H1 (cell line): ENCODE measurements at regions not wholly inside any gene's neighbourhood (a gene's known extent, or its start where the extent isn't known, plus 50 kb on each side); places are given as distances from the start of the nearest gene placed in this dataset.

ENCODE experiments used
- CTCF ChIA-PET: fragments of 300-600 bp; sonication (Branson Sonifier 250); formaldehyde crosslinking; loops from one replicate; lab custom pipeline; 2021; ENCODE audit not compliant: partially characterized antibody; lab: Charles Lee
- POLR2A ChIA-PET: fragments of 300-600 bp; sonication (Branson Sonifier 250); formaldehyde crosslinking; loops from one replicate; lab custom pipeline; 2021; ENCODE audit warnings: inconsistent platforms; ENCODE audit not compliant: partially characterized antibody; lab: Charles Lee
- DNase-seq, 2 experiments: peaks; one replicate each; pipeline versions ENCODE4 v3.0.0 to v3.0.0-alpha.2; 2010 to 2022; ENCODE audit warnings: low spot score in 2 of 2, low read depth in 1 of 2, mixed read lengths in 1 of 2
- FAIRE-seq: peaks from 2 replicates; lab custom pipeline; 2011; peaks lifted over from hg19 to GRCh38; lab: Jason Lieb, UNC
- H2AFZ ChIP-seq: 2 replicates; pipeline ENCODE4 v1.8.1; 2012; ENCODE audit warnings: low read length, inconsistent platforms
- H2AK5ac ChIP-seq: 2 replicates; pipeline ENCODE4 v1.6.1; 2013; ENCODE audit warnings: low read depth, low read length
- H2BK120ac ChIP-seq: replicated peaks from 2 replicates; pipeline ENCODE3; 2013; ENCODE audit warnings: low read depth, low read length, inconsistent platforms
- H2BK12ac ChIP-seq: 2 replicates; pipeline ENCODE4 v1.6.1; 2013; ENCODE audit warnings: low read depth, low read length
- H2BK15ac ChIP-seq: 2 replicates; pipeline ENCODE4 v1.6.1; 2013; ENCODE audit warnings: low read length
- H2BK20ac ChIP-seq: 2 replicates; pipeline ENCODE4 v1.6.1; 2013; ENCODE audit warnings: low read length
- H2BK5ac ChIP-seq: 2 replicates; pipeline ENCODE4 v1.6.1; 2013; ENCODE audit warnings: low read depth, low read length
- H3K14ac ChIP-seq: 2 replicates; pipeline ENCODE4 v1.6.1; 2013; ENCODE audit warnings: inconsistent platforms; ENCODE audit not compliant: insufficient read length
- H3K18ac ChIP-seq: 2 replicates; pipeline ENCODE4 v1.6.1; 2013; ENCODE audit warnings: low read length; ENCODE audit errors: extremely low read depth
- H3K23ac ChIP-seq: 2 replicates; pipeline ENCODE4 v1.6.1; 2013; ENCODE audit warnings: inconsistent platforms; ENCODE audit not compliant: insufficient read length
- H3K23me2 ChIP-seq: 2 replicates; pipeline ENCODE4 v1.6.1; 2013; ENCODE audit warnings: low read depth, low read length
- H3K27ac ChIP-seq: 2 replicates; pipeline ENCODE4 v1.6.1; 2011; ENCODE audit warnings: low read depth, low read length, inconsistent platforms
- H3K27me3 ChIP-seq, 4 experiments: replicated peaks in 1 of 4; 1 replicate in 1 of 4; 2 replicates in 3 of 4; pipeline versions ENCODE4 v1.6.1 to v1.8.1; 2011 to 2013; ENCODE audit warnings: low read length in 3 of 4, mild to moderate bottlenecking in 3 of 4, inconsistent platforms in 2 of 4, mixed read lengths in 2 of 4, moderate library complexity in 1 of 4; ENCODE audit not compliant: control insufficient read depth in 3 of 4, insufficient read depth in 3 of 4; ENCODE audit errors: extremely low read depth in 1 of 4
- H3K36me3 ChIP-seq, 4 experiments: 2 replicates each; pipeline versions ENCODE4 v1.6.1 to v1.8.1; 2011 to 2013; ENCODE audit warnings: mild to moderate bottlenecking in 4 of 4, low read length in 3 of 4, moderate library complexity in 2 of 4, control low read depth in 1 of 4, inconsistent platforms in 1 of 4; ENCODE audit not compliant: insufficient read depth in 4 of 4, control insufficient read depth in 2 of 4
- H3K4ac ChIP-seq: replicated peaks from 2 replicates; pipeline ENCODE3; 2013; ENCODE audit warnings: low read length, low read depth, mixed read lengths, inconsistent platforms; ENCODE audit not compliant: insufficient read length
- H3K4me1 ChIP-seq, 4 experiments: replicated peaks in 1 of 4; 1 replicate in 1 of 4; 2 replicates in 3 of 4; pipeline versions ENCODE4 v1.6.1 to v1.8.1; 2011 to 2013; ENCODE audit warnings: low read length in 3 of 4, inconsistent platforms in 2 of 4, mixed read lengths in 1 of 4; ENCODE audit not compliant: insufficient read depth in 4 of 4, control insufficient read depth in 3 of 4
- H3K4me2 ChIP-seq, 2 experiments: 2 replicates each; pipeline versions ENCODE4 v1.6.1 to v1.8.1; 2011 to 2013; ENCODE audit warnings: low read depth in 2 of 2, low read length in 2 of 2, control low read depth in 1 of 2, inconsistent platforms in 1 of 2, mild to moderate bottlenecking in 1 of 2; ENCODE audit not compliant: insufficient read depth in 1 of 2
- H3K4me3 ChIP-seq, 4 experiments: fragments of 200-600, 300-600 bp in 1 of 4; sonication (generic), shearing (Covaris generic), sonication (Bioruptor Twin) in 1 of 4; 2 replicates each; pipeline versions ENCODE4 v1.5.1 to v1.8.1; 2011 to 2016; ENCODE audit warnings: low read length in 4 of 4, low read depth in 3 of 4, control low read depth in 2 of 4, inconsistent platforms in 2 of 4, mild to moderate bottlenecking in 2 of 4, mixed read lengths in 1 of 4, moderate library complexity in 1 of 4; ENCODE audit not compliant: insufficient read depth in 2 of 4; ENCODE audit errors: extremely low read depth in 1 of 4
- H3K56ac ChIP-seq: replicated peaks from 2 replicates; pipeline ENCODE3; 2013; ENCODE audit warnings: low read depth, mild to moderate bottlenecking, mixed read lengths, low read length, inconsistent platforms; ENCODE audit not compliant: insufficient read length
- H3K79me1 ChIP-seq: 2 replicates; pipeline ENCODE4 v1.6.1; 2013; ENCODE audit warnings: low read depth, low read length, control low read depth
- H3K79me2 ChIP-seq, 2 experiments: 2 replicates each; pipeline versions ENCODE4 v1.6.1 to v1.8.1; 2012 to 2013; ENCODE audit warnings: low read length in 2 of 2, mild to moderate bottlenecking in 2 of 2, inconsistent platforms in 1 of 2; ENCODE audit not compliant: insufficient read depth in 2 of 2, control insufficient read depth in 1 of 2
- H3K9ac ChIP-seq, 4 experiments: replicated peaks in 1 of 4; 1 replicate in 1 of 4; 2 replicates in 3 of 4; pipeline versions ENCODE4 v1.6.1 to v1.8.1; 2011 to 2013; ENCODE audit warnings: low read depth in 3 of 4, low read length in 3 of 4, control low read depth in 2 of 4, mild to moderate bottlenecking in 2 of 4, moderate library complexity in 2 of 4, inconsistent platforms in 1 of 4; ENCODE audit errors: extremely low read depth in 1 of 4
- H3K9me3 ChIP-seq, 2 experiments: 2 replicates each; pipeline versions ENCODE4 v1.6.1 to v1.8.1; 2012 to 2013; ENCODE audit warnings: mild to moderate bottlenecking in 2 of 2, moderate library complexity in 2 of 2, control low read depth in 1 of 2, inconsistent platforms in 1 of 2, low read depth in 1 of 2, low read length in 1 of 2, mixed read lengths in 1 of 2; ENCODE audit not compliant: insufficient read depth in 2 of 2
- H4K20me1 ChIP-seq, 2 experiments: replicated peaks in 1 of 2; 2 replicates each; pipeline versions ENCODE3 to v1.8.1; 2011 to 2013; ENCODE audit warnings: inconsistent platforms in 2 of 2, low read length in 2 of 2, mild to moderate bottlenecking in 1 of 2; ENCODE audit not compliant: insufficient read depth in 2 of 2, control insufficient read depth in 1 of 2
- H4K5ac ChIP-seq: 2 replicates; pipeline ENCODE4 v1.6.1; 2013; ENCODE audit warnings: low read length, low read depth, mixed read lengths, inconsistent platforms; ENCODE audit not compliant: insufficient read length
- H4K8ac ChIP-seq: 2 replicates; pipeline ENCODE4 v1.8.0; 2013; ENCODE audit warnings: mild to moderate bottlenecking, moderate library complexity, low read length, inconsistent platforms; ENCODE audit not compliant: insufficient read depth; ENCODE audit errors: extremely low read depth
- H4K91ac ChIP-seq: replicated peaks from 2 replicates; pipeline ENCODE3; 2013; ENCODE audit warnings: low read length, mixed read lengths, inconsistent platforms; ENCODE audit not compliant: insufficient read length
- POLR2AphosphoS5 ChIP-seq: IDR thresholded peaks from 2 replicates; pipeline ENCODE4 v1.6.1; 2011; ENCODE audit warnings: low read depth, low read length
- RAD21 ChIP-seq, 2 experiments: IDR thresholded peaks in 1 of 2; conservative IDR thresholded peaks in 1 of 2; 2 replicates each; pipeline ENCODE4 v1.6.1; 2011; ENCODE audit warnings: low read depth in 2 of 2, low read length in 2 of 2, improper control_type of control experiment in 1 of 2, inconsistent platforms in 1 of 2, mild to moderate bottlenecking in 1 of 2, moderate library complexity in 1 of 2
- TBP ChIP-seq: IDR thresholded peaks from 2 replicates; pipeline ENCODE4 v1.6.1; 2011; ENCODE audit warnings: low read depth, low read length, improper control_type of control experiment
- TEAD4 ChIP-seq: IDR thresholded peaks from 2 replicates; pipeline ENCODE4 v1.6.1; 2012; ENCODE audit warnings: low read depth, low read length, inconsistent platforms, mixed read lengths
- WGBS, 2 experiments: shearing (Covaris generic) in 1 of 2; methylation state at CpG; one replicate each; pipeline versions ENCODE4 v1.1.6 to v1.1.7; 2013 to 2015; ENCODE audit warnings: low lambda C conversion rate in 2 of 2, mixed read lengths in 2 of 2, inconsistent platforms in 1 of 2, low coverage in 1 of 2, missing lambda C conversion rate in 1 of 2; ENCODE audit not compliant: insufficient replicate concordance in 2 of 2, insufficient coverage in 1 of 2, insufficient read length in 1 of 2; ENCODE audit errors: extremely low coverage in 1 of 2, missing lambda C conversion rate in 1 of 2; 5-methylcytosine and 5-hydroxymethylcytosine counted together

DNA sequence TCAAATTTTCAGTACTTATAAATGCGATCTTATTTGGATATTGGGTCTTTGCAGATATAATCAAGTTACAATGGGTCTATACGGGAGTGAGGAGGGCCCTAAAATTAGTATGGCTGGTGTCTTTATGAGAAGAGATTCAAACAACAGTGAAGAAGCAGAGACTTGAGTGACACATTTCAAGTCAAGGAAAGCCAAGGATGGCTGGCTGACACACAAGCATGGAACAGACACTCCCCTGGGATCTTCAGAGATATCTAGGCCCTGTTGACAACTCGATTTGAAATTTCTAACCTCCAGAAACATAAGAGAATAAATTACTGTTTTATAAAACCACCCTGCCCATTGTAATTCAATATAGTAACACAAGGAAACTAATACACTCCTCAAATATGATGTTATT, 1886.0 kb upstream of the PCDH7 start:
- Histone ChIP-seq H3K9ac (no peak overlapping the region), H3K27ac (no peak overlapping the region), H2BK5ac (no peak overlapping the region), H3K18ac (no peak overlapping the region), H3K4ac (no peak overlapping the region), H4K20me1 (no peaks in the 10 kb centered on the region), H3K4me3 (no peak overlapping the region), H2AFZ (no peak overlapping the region), H3K36me3 (no peaks in the 10 kb centered on the region), H3K23me2 (no peaks in the 10 kb centered on the region), H3K23ac (no peak overlapping the region), H3K79me1 (no peaks in the 10 kb centered on the region), H3K79me2 (no peaks in the 10 kb centered on the region), H2AK5ac (no peak overlapping the region), H3K27me3 (no peaks in the 10 kb centered on the region), H2BK20ac (no peak overlapping the region), H3K4me1 (no peaks in the 10 kb centered on the region), H3K9me3 (no peaks in the 10 kb centered on the region), H3K14ac (no peak overlapping the region), H4K91ac (no peak overlapping the region), H2BK15ac (no peak overlapping the region), H3K56ac (no peak overlapping the region), H3K4me2 (no peak overlapping the region), H4K5ac (no peak overlapping the region), H2BK120ac (no peak overlapping the region), H4K8ac (no peak overlapping the region), H2BK12ac (no peak overlapping the region)
- ChIA-PET POLR2A (no interaction called here), CTCF (no interaction called here)
- FAIRE-seq (no peak), DNase-seq (no peak)
- TF ChIP-seq RAD21 (IDR thresholded peaks at IDR 0.05 in 1 of 2, conservative IDR thresholded peaks at IDR 0.05 in 1 of 2; ENCODE audit: low read depth in 2 of 2, low read length in 2 of 2) (no peak), TEAD4 (no peak), POLR2AphosphoS5 (no peak), TBP (no peak)
- 91% methylated on average over 3 of the region's 3 CpGs; no CpG with 5 or more reads in 1 of the 2 experiments for WGBS, 2 experiments
